ENCODE measurements at regions not wholly inside any gene's neighbourhood (a gene's known extent, or its start where the extent isn't known, plus 50 kb on each side); places are given as distances from the start of the nearest gene placed in this dataset.

GRCh38 chr4:101527188-101527587 is 179.9 kb upstream of the PPP3CA start:
- TF ChIP-seq CTCF (IDR thresholded peaks at IDR 0.05) (no peak), ZFX (IDR thresholded peaks at IDR 0.05; ENCODE audit: borderline replicate concordance) (no peak)
